Vagina (tissue), 2 donors: ENCODE measurements at regions not wholly inside any gene's neighbourhood (a gene's known extent, or its start where the extent isn't known, plus 50 kb on each side); places are given as distances from the start of the nearest gene placed in this dataset.

ENCODE experiments used
- POLR2A ChIP-seq, 2 donors: fragments of 450-650 bp; IDR thresholded peaks; one replicate each; pipeline ENCODE4 v1.6.1; 2017; ENCODE audit warnings: antibody characterized with exemption in 2 of 2, mild to moderate bottlenecking in 2 of 2, moderate library complexity in 2 of 2
- POLR2AphosphoS5 ChIP-seq, 2 donors: sonication (generic); formaldehyde crosslinking; IDR thresholded peaks; one replicate each; pipeline ENCODE4 v1.9.0; 2017; ENCODE audit warnings: antibody characterized with exemption in 2 of 2, mild to moderate bottlenecking in 2 of 2, low read depth in 1 of 2; ENCODE audit not compliant: insufficient read depth in 1 of 2
- TF ChIP-seq, protein P1 (sequence below), 3 experiments: fragments of 450-650 bp in 2 of 3; fragments of 200-600 bp in 1 of 3; sonication (generic) in 1 of 3; IDR thresholded peaks; one replicate each; pipeline ENCODE4 v1.5.1; 2017 to 2019; ENCODE audit warnings: antibody characterized with exemption in 3 of 3, mild to moderate bottlenecking in 2 of 3, moderate library complexity in 2 of 3

DNA sequence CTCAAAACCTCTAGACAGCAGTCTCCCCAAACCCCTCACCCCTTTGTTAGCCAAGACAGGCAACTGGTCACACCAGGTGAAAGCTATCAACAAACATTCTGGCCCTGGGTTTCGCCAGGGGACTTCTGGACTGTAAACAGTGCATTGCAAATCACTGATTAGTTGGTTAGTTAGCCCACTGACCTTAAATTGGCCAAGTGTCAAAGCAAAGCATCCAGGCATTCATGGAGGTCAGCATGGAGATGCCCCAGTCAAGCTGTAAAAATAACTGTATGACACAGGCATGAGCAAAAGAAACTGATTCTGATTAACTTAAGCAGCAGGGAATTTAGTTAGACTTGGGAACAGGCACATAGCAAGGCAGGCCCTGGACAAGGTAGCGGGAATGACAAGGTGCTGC is 156.0 kb upstream of the TTC29 start:
- TF ChIP-seq, protein P1, sequence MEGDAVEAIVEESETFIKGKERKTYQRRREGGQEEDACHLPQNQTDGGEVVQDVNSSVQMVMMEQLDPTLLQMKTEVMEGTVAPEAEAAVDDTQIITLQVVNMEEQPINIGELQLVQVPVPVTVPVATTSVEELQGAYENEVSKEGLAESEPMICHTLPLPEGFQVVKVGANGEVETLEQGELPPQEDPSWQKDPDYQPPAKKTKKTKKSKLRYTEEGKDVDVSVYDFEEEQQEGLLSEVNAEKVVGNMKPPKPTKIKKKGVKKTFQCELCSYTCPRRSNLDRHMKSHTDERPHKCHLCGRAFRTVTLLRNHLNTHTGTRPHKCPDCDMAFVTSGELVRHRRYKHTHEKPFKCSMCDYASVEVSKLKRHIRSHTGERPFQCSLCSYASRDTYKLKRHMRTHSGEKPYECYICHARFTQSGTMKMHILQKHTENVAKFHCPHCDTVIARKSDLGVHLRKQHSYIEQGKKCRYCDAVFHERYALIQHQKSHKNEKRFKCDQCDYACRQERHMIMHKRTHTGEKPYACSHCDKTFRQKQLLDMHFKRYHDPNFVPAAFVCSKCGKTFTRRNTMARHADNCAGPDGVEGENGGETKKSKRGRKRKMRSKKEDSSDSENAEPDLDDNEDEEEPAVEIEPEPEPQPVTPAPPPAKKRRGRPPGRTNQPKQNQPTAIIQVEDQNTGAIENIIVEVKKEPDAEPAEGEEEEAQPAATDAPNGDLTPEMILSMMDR (IDR thresholded peaks at IDR 0.05) = no peak
- TF ChIP-seq POLR2AphosphoS5 (IDR thresholded peaks at IDR 0.05; ENCODE audit: insufficient read depth in 1 of 2, low read depth in 1 of 2) (no peak), POLR2A (IDR thresholded peaks at IDR 0.05) (no peak)
